ENCODE measurements at regions not wholly inside any gene's neighbourhood (a gene's known extent, or its start where the extent isn't known, plus 50 kb on each side); places are given as distances from the start of the nearest gene placed in this dataset.

- no peak for TF ChIP-seq CTCF (IDR thresholded peaks at IDR 0.05; ENCODE audit: insufficient read depth, low read length)
- H3K4me3 ChIP-seq (ENCODE audit: low read depth, low read length), result no peak overlapping the region
- no peak for DNase-seq (ENCODE audit: low read depth)
These were observed 58.1 kb upstream of the ABCA1 start for GRCh38 chr9:104986096-104986495.

- no peak for DNase-seq (ENCODE audit: low read depth)
- no peak for TF ChIP-seq CTCF (IDR thresholded peaks at IDR 0.05; ENCODE audit: insufficient read depth, low read length)
- no peak overlapping the region for H3K4me3 ChIP-seq (ENCODE audit: low read depth, low read length)
These were observed 59.8 kb upstream of the ABCA1 start for GRCh38 chr9:104987743-104988142.

GRCh38 chr9:104988539-104988938, 60.6 kb upstream of the ABCA1 start:
- peak; percentile 52 for DNase-seq (ENCODE audit: low read depth)
- no peak for TF ChIP-seq CTCF (IDR thresholded peaks at IDR 0.05; ENCODE audit: insufficient read depth, low read length)
- H3K4me3 ChIP-seq (ENCODE audit: low read depth, low read length), result no peak overlapping the region

- H3K4me3 ChIP-seq (ENCODE audit: low read depth, low read length), result peak overlapping the region; percentile 82
- peak; percentile 87 for DNase-seq (ENCODE audit: low read depth)
- no peak for TF ChIP-seq CTCF (IDR thresholded peaks at IDR 0.05; ENCODE audit: insufficient read depth, low read length)
These were observed 63.4 kb upstream of the ABCA1 start for GRCh38 chr9:104991144-104991953.

GRCh38 chr9:104992659-104993058, 64.7 kb upstream of the ABCA1 start:
- DNase-seq (ENCODE audit: low read depth), result peak; percentile 60
- TF ChIP-seq CTCF (IDR thresholded peaks at IDR 0.05; ENCODE audit: insufficient read depth, low read length), result no peak
- H3K4me3 ChIP-seq (ENCODE audit: low read depth, low read length), result no peak overlapping the region

- DNase-seq (ENCODE audit: low read depth), result peak; percentile 93
These were observed 65.5 kb upstream of the ABCA1 start for GRCh38 chr9:104993291-104993963.

More at GRCh38 chr9:104993291-104993963, 65.5 kb upstream of the ABCA1 start:
- no peak overlapping the region for H3K4me3 ChIP-seq (ENCODE audit: low read depth, low read length)
- no peak for TF ChIP-seq CTCF (IDR thresholded peaks at IDR 0.05; ENCODE audit: insufficient read depth, low read length)
